HL-60 (cell line): ENCODE measurements at regions not wholly inside any gene's neighbourhood (a gene's known extent, or its start where the extent isn't known, plus 50 kb on each side); places are given as distances from the start of the nearest gene placed in this dataset.

Experiments used
- DNase-seq, 2 experiments: peaks; one replicate each; pipeline ENCODE4 v3.0.0-alpha.2; 2010 to 2020; ENCODE audit warnings: low read depth in 1 of 2, low spot score in 1 of 2
- H3K27ac ChIP-seq: fragments of 250-450 bp; sonication (Bioruptor Pico); replicated peaks from 2 replicates; pipeline ENCODE4 v1.5.1; 2020; ENCODE audit warnings: mild to moderate bottlenecking, moderate library complexity
- H3K27me3 ChIP-seq: fragments of 250-450 bp; sonication (Bioruptor Pico); 2 replicates; pipeline ENCODE4 v1.5.1; 2021; ENCODE audit warnings: mild to moderate bottlenecking, moderate library complexity; ENCODE audit not compliant: insufficient read depth, poor library complexity, severe bottlenecking
- H3K4me3 ChIP-seq: replicated peaks from 2 replicates; pipeline ENCODE4 v1.5.1; 2011; ENCODE audit warnings: mild to moderate bottlenecking, control low read depth, low read length; ENCODE audit not compliant: insufficient read depth
- GABPA ChIP-seq: IDR thresholded peaks from 2 replicates; pipeline ENCODE4 v1.6.1; 2012; ENCODE audit warnings: low read depth
- POLR2AphosphoS5 ChIP-seq: IDR thresholded peaks from 2 replicates; pipeline ENCODE4 v1.6.1; 2012; ENCODE audit warnings: low read depth
- SPI1 ChIP-seq: IDR thresholded peaks from 2 replicates; pipeline ENCODE4 v1.6.1; 2012; ENCODE audit warnings: low read depth, mild to moderate bottlenecking, borderline replicate concordance
- TF ChIP-seq, protein P1 (sequence below): IDR thresholded peaks from one replicate; pipeline ENCODE4 v1.5.1; 2011; ENCODE audit warnings: low read length, control low read depth, inconsistent platforms; ENCODE audit not compliant: insufficient read depth
- TF ChIP-seq, protein P2 (sequence below): IDR thresholded peaks from 2 replicates; pipeline ENCODE4 v1.6.1; 2012; ENCODE audit warnings: low read depth; ENCODE audit not compliant: insufficient replicate concordance

DNA sequence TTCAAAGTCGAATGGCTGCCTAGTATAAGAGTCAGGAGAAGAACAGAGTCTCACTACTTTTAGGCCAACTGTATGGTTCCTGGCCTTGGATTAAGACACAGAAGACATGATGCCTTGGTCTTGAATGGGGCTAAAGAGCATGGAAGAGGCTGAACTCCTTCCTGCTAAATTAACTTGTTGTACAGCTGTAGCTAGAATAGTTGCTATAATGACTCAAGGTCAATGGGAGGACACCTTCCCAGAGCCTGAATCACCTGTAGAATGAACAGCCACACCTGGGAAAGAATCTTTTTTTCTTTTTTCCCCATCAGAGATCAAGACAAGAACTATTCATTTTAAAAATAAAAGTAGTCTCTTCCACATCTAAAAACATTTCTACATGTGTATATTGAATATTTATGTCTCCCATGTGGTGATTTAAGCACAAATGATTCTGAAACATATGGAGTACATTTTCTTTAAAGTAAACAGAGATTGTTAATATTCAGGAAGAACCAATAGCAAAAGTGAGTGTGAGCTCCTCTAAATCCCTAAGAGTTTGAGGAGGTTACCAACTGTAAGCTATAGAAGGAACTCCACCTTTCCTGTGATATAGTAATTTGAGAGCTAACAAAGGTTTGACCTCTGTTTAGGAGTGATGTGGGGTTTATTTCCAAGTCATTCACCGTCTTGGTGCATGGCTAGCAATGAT is 191.3 kb downstream of the TGFB2 start:
- no peaks in the 10 kb centered on the region for H3K27me3 ChIP-seq
- H3K4me3 ChIP-seq: no peak overlapping the region
- H3K27ac ChIP-seq: no peak overlapping the region
- TF ChIP-seq, protein P1, sequence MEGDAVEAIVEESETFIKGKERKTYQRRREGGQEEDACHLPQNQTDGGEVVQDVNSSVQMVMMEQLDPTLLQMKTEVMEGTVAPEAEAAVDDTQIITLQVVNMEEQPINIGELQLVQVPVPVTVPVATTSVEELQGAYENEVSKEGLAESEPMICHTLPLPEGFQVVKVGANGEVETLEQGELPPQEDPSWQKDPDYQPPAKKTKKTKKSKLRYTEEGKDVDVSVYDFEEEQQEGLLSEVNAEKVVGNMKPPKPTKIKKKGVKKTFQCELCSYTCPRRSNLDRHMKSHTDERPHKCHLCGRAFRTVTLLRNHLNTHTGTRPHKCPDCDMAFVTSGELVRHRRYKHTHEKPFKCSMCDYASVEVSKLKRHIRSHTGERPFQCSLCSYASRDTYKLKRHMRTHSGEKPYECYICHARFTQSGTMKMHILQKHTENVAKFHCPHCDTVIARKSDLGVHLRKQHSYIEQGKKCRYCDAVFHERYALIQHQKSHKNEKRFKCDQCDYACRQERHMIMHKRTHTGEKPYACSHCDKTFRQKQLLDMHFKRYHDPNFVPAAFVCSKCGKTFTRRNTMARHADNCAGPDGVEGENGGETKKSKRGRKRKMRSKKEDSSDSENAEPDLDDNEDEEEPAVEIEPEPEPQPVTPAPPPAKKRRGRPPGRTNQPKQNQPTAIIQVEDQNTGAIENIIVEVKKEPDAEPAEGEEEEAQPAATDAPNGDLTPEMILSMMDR: no peak
- TF ChIP-seq GABPA (no peak), SPI1 (no peak), POLR2AphosphoS5 (no peak)
- TF ChIP-seq, protein P2, sequence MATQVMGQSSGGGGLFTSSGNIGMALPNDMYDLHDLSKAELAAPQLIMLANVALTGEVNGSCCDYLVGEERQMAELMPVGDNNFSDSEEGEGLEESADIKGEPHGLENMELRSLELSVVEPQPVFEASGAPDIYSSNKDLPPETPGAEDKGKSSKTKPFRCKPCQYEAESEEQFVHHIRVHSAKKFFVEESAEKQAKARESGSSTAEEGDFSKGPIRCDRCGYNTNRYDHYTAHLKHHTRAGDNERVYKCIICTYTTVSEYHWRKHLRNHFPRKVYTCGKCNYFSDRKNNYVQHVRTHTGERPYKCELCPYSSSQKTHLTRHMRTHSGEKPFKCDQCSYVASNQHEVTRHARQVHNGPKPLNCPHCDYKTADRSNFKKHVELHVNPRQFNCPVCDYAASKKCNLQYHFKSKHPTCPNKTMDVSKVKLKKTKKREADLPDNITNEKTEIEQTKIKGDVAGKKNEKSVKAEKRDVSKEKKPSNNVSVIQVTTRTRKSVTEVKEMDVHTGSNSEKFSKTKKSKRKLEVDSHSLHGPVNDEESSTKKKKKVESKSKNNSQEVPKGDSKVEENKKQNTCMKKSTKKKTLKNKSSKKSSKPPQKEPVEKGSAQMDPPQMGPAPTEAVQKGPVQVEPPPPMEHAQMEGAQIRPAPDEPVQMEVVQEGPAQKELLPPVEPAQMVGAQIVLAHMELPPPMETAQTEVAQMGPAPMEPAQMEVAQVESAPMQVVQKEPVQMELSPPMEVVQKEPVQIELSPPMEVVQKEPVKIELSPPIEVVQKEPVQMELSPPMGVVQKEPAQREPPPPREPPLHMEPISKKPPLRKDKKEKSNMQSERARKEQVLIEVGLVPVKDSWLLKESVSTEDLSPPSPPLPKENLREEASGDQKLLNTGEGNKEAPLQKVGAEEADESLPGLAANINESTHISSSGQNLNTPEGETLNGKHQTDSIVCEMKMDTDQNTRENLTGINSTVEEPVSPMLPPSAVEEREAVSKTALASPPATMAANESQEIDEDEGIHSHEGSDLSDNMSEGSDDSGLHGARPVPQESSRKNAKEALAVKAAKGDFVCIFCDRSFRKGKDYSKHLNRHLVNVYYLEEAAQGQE: no peak
- no peak for DNase-seq

DNA sequence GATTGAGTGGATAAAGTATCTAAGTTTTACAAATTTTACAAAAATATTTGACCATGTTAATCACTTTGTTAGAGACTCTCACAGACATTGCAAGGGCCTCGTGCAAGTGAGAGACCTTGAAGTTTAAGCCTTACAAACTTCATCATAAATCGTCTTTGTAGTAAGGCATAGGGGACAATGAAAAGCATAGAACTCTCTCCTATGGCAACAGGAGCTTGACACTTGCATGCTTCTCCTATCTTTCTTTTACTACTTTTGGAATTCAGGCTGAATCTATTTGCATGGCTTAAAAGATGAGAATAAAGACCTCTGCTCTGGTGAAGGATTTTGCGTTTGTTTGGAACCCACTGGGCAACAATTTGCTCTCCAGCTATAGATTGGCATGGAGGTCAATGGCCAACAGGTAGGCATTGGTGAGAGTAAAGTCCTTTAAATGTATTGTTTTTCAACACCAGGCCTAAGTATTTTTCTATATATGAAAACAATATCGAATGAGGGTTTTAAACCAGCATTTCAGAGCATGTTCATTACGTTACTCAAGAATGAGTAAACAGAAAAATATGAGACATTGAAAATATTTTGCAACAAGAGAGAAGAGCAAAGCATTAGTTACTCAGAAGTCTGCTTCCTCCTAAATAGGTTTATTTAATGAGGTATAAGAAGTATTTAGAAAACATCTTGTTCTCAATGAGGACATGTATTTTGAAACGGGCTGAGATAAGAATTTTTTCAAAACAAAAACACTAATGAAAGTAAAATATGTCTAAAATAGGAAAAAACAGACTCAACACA is 192.2 kb downstream of the TGFB2 start:
- no peak for DNase-seq
- H3K4me3 ChIP-seq: no peak overlapping the region
- H3K27ac ChIP-seq: no peak overlapping the region
- H3K27me3 ChIP-seq: no peaks in the 10 kb centered on the region
- TF ChIP-seq, protein P2: no peak
- no peak for TF ChIP-seq POLR2AphosphoS5
- TF ChIP-seq, protein P1: no peak
- no peak for TF ChIP-seq SPI1
- no peak for TF ChIP-seq GABPA

DNA sequence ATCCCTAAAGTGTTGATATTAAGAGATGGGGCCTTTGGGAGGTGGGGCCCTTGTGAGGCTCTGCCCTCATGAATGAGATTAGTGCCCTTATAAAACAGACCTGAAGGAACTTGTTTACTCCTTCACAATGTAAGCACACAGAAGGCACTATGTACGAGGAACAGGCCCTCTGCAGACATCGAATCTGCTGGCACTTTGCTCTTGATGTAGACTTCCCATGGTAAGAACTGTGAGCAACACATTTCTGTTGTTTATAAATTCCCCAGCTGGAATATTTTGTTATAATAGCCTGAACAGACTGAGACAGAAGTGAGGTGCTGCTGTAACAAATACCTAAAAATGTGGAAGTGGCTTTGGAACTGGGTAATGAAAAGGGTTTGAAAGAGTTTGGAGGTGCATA is 193.2 kb downstream of the TGFB2 start:
- H3K4me3 ChIP-seq: no peak overlapping the region
- no peak for DNase-seq
- TF ChIP-seq, protein P2: no peak
- TF ChIP-seq POLR2AphosphoS5 (no peak), GABPA (no peak), SPI1 (no peak; the same call in 1 of the 2 replicates)
- TF ChIP-seq, protein P1: no peak
- H3K27me3 ChIP-seq: no peaks in the 10 kb centered on the region
- no peak overlapping the region for H3K27ac ChIP-seq
